NCI-H2029 (cell line): ENCODE measurements at regions not wholly inside any gene's neighbourhood (a gene's known extent, or its start where the extent isn't known, plus 50 kb on each side); places are given as distances from the start of the nearest gene placed in this dataset.
"Not testable (repeated sequence)": the region's sequence is repeated elsewhere in the genome, so short reads cannot be mapped to it uniquely, and the experiment has no call there.

ENCODE experiments used
- DNase-seq: peaks from one replicate; lab custom pipeline; 2025; lab: John Stamatoyannopoulos, UW

GRCh38 chr7:51617686-51618085, 301.1 kb upstream of the COBL start:
- no peak for DNase-seq

GRCh38 chr7:51613911-51614357, 297.3 kb upstream of the COBL start:
- DNase-seq, result no peak

GRCh38 chr7:51611937-51612336, 295.3 kb upstream of the COBL start:
- no peak for DNase-seq

- no peak for DNase-seq
Measured at GRCh38 chr7:51607447-51607846, 290.8 kb upstream of the COBL start.

GRCh38 chr7:51606601-51607154, 290.1 kb upstream of the COBL start:
- DNase-seq, result peak; percentile 17

GRCh38 chr7:51602376-51602775, 285.8 kb upstream of the COBL start:
- DNase-seq, result no peak

- no peak for DNase-seq
Measured at GRCh38 chr7:51601461-51601860, 284.9 kb upstream of the COBL start.

GRCh38 chr7:51599935-51600334, 283.3 kb upstream of the COBL start:
- DNase-seq, result not testable (repeated sequence)

GRCh38 chr7:51593628-51594027, 277.0 kb upstream of the COBL start:
- DNase-seq, result no peak

- DNase-seq, result no peak
Measured at GRCh38 chr7:51592842-51593599, 276.4 kb upstream of the COBL start.

- no peak for DNase-seq
Measured at GRCh38 chr7:51591223-51591622, 274.6 kb upstream of the COBL start.

- no peak for DNase-seq
Measured at GRCh38 chr7:51590746-51591145, 274.1 kb upstream of the COBL start.

- DNase-seq, result peak; percentile 41
Measured at GRCh38 chr7:51589111-51589510, 272.5 kb upstream of the COBL start.

GRCh38 chr7:51587604-51588003, 271.0 kb upstream of the COBL start:
- no peak for DNase-seq

- DNase-seq, result no peak
Measured at GRCh38 chr7:51577390-51577789, 260.8 kb upstream of the COBL start.

GRCh38 chr7:51569581-51569980, 253.0 kb upstream of the COBL start:
- no peak for DNase-seq

GRCh38 chr7:51569176-51569575, 252.6 kb upstream of the COBL start:
- no peak for DNase-seq

GRCh38 chr7:51551070-51551469, 234.5 kb upstream of the COBL start:
- no peak for DNase-seq

- peak; percentile 66 for DNase-seq
Measured at GRCh38 chr7:51545131-51545530, 228.5 kb upstream of the COBL start.

- peak; percentile 96 for DNase-seq
Measured at GRCh38 chr7:51543801-51544553, 227.4 kb upstream of the COBL start.

- DNase-seq, result not testable (repeated sequence)
Measured at GRCh38 chr7:51540906-51541305, 224.3 kb upstream of the COBL start.

GRCh38 chr7:51539840-51540239, 223.2 kb upstream of the COBL start:
- no peak for DNase-seq

GRCh38 chr7:51528172-51528571, 211.6 kb upstream of the COBL start:
- no peak for DNase-seq
